ENCODE measurements at regions not wholly inside any gene's neighbourhood (a gene's known extent, or its start where the extent isn't known, plus 50 kb on each side); places are given as distances from the start of the nearest gene placed in this dataset.

- no peak for DNase-seq
Measured at GRCh38 chr13:80121038-80121437, 219.9 kb downstream of the SPRY2 start.

DNA sequence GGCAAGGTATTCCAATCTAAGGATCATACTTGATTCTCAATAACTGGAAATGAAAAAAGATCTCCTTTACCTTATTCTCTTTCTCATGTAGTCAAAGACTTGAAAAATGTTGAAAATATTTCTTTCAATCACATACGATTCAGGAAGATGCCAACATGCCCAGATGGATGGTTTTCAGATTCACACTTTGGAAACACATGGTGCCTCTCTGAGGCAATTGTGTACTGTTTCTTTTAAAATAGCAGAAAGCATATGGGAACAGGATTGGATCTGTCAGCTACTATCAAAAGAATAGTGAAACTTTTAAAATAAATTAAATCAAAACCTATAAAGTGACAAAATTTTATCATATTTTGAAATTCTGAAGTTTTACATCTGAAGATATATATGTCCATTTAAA, 222.4 kb downstream of the SPRY2 start:
- DNase-seq, result no peak

GRCh38 chr13:80118099-80118498, 222.8 kb downstream of the SPRY2 start:
- DNase-seq, result no peak

GRCh38 chr13:80117515-80117914, 223.4 kb downstream of the SPRY2 start:
- no peak for DNase-seq

DNA sequence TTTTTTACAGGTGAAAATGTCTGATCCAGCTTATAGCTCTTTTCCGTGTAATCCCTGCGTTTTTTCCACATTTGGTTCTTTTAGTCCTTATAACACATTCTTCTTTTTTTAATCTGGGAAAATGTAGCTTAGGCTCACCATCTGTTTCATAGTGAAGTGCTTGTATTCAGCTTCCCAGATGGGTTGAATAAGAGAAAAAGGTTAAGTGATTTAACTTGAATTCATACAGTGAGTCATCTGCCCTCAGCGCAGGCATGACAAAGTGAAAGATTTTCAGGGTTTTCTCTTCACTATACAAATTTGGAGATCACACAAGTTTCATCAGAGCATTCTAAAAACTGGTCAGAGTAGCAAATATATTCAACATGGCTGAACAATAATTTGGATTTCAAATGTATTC, 224.8 kb downstream of the SPRY2 start:
- DNase-seq, result no peak

GRCh38 chr13:80115616-80116015, 225.3 kb downstream of the SPRY2 start:
- no peak for DNase-seq

DNA sequence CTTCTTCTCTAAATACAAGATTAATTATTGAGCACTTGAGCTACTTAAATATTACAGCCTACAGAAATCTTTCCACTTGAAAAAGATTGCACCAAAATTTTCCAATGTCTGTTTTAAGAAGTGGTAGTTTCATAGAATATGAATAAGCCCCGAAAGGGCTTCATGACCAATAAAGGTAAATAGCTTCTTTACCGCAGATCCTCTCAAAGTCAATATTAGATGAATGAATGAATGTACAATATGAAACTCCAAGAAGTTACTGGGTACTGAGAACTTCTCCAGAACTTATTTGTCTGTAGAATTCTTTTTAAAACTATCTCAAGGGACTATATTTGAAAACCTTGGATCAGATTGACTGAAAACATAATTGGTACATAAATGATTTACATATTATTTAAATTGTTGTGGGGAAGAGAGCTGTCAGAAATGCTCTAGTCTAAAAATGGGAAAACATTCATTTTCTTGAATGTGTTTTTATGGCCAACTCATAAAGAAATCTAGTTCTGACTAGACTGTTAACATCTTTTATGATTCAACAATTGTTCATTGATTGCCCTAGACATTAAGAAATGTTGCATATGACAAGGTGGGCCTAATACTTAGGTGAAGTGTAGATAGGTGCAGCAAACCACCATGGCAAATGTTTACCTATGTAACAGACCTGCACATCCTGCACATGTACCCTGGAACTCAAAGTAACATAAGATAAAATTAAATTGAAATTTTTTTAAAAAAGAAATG, 227.0 kb downstream of the SPRY2 start:
- DNase-seq, result no peak

GRCh38 chr13:80109303-80109702, 231.6 kb downstream of the SPRY2 start:
- DNase-seq, result no peak

GRCh38 chr13:80105350-80105749, 235.6 kb downstream of the SPRY2 start:
- DNase-seq, result no peak

- DNase-seq, result no peak
Measured at GRCh38 chr13:80101040-80101439, 239.9 kb downstream of the SPRY2 start.

DNA sequence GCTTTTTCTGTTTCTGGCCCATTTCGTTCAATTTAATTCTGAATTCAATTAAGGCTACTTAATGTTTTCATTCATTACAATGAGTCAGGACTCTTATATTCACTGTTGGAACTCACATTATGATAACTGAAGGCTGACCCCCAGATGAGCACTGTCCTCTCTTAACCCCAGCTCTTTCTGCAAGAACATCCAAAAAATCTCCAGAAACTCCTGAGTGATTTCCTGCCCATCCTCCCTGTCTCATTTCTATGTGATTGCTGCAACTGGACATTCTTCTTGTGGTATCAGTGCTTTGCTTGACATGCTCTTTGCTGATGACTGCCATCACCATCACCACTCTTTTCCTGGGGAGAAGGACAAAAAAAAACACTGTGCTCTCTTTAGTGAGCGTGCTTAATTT, 240.3 kb downstream of the SPRY2 start:
- DNase-seq, result no peak

GRCh38 chr13:80097561-80097960, 243.4 kb downstream of the SPRY2 start:
- DNase-seq, result no peak

DNA sequence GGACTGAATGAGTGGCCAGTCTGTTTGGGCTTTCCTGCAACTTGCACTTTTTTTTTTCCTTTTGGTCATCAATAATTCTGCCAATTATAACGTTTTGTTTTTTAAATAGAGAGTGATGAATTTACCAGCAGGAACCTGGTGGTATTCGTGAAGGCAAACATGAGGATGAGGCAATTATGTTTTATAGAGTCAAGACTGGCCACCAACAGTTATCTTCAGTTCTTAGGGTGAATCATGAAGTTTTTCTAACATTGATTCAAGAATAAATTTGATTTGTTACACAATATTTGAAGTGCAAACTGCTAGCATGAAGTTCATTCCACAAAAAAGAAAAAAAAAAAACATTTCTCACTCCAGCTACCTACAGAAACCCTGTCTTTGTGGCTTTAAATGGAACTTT, 244.5 kb downstream of the SPRY2 start:
- DNase-seq, result no peak

DNA sequence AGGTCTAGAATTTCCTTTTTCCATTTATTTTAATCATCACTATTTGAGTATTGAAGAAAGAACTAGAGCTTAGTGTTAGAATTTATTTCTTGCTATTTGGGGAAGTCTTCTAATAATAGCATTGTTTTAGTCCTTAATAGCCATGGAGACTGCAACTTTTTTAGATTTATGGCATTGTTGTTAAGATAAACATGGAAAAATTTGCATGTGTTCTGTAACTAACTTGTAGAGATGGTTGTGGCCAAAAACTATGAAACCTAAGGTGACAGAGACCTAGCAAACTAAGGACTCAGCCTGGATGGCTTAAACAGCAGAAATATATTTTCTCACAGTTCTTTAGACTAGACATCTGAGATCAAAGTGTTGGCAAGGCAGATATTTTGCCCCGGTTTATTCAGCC, 246.4 kb downstream of the SPRY2 start:
- no peak for DNase-seq

DNA sequence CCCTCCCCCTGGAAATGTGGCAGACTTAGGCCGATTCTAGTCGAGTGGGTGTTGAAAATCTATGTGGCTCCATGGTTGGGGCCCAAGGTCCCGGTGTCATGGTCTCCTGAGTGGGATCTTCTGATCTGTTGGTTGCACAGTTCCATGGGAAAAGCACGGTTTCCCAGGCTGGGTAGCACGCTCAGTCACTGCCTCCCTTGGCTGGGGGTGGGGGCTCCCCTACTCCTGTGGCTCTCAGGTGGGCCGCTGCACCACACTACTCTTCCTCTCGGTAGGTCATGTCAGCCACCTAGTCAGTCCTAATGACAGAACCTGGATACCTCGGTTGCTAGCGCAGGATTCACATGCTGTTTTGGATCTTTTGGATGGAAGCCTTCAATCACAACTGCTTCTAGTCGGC, 247.0 kb downstream of the SPRY2 start:
- no peak for DNase-seq

- DNase-seq, result no peak
Measured at GRCh38 chr13:80086304-80086721, 254.6 kb downstream of the SPRY2 start.

DNA sequence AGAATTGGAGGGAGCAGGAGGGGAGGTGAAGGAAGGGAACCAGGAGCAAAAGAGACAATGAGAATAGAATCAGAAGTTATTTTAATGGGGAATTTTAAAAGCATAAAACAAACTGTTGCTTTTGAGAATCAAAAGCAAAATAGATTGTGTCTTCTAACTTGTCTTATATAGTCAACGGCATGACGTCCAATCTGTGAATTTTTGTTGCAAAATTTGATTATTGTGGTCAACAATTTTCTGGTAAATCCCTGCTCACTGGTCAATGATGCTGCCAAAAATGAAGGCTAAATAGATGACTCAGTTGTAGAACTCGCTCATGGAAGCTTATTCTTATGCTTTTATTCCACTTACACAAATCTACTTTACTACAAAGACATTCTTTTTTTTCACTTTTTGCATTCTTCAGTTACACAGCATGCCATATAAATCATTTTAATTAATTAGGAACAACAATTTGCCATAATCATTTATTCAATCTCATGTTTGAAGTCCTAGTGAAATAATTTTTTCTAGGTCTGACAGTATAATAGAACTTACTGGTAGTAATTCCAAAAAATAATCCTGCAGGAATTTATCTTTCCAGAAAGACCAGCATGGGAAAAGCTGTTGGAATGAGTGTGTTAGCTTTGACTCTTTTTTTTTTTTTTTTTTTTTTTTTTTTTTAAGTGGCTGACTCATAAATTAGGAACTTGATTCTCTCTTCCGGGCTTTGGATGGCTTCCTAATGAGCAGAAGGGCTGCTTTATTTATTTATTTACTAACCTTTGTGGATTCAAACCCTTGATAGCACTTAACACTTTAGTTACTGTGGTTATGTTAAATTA, 256.9 kb downstream of the SPRY2 start:
- no peak for DNase-seq

GRCh38 chr13:80083081-80083852, 257.7 kb downstream of the SPRY2 start:
- DNase-seq, result no peak

GRCh38 chr13:80082396-80083080, 258.4 kb downstream of the SPRY2 start:
- DNase-seq, result no peak

DNA sequence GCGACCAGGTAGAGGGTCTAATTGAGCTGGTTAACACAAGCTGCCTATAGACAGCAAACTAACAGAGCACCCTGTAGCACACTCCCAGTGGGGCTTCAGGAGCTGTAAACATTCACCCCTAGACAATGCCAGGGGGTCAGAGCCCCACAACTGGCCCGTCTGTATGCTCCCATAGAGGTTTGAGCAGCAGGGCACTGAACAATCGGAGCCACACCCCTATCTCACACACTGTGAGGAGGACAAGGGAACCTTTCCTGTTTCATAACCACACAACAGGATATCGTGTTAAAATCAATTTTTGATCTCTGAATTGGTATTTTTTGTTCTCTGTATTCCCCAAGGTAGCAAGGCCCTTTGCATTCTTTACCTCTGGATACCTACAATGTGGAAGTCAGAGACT, 266.1 kb downstream of the SPRY2 start:
- no peak for DNase-seq

- no peak for DNase-seq
Measured at GRCh38 chr13:80074143-80074752, 266.7 kb downstream of the SPRY2 start.

DNA sequence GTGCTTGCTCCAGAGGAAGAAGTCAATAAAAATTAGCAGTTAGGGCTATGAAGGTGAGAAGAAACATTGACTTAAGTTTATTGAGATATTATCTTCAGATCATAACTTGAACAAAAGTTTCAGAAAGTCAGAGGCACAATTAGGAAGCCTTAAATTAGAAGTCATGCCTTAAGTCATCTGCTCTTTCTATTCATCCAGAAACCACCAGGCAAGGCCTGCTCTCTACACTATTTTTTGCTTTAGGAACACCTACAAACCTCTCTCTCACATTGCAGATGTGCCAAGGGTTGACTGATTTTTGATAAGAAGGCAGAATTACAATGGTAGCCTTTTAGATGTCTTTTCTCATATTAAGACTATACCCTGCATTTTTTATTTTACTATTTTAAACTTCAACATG, 268.7 kb downstream of the SPRY2 start:
- no peak for DNase-seq

Measured in GF-D8 (cell line).